ENCODE measurements at regions not wholly inside any gene's neighbourhood (a gene's known extent, or its start where the extent isn't known, plus 50 kb on each side); places are given as distances from the start of the nearest gene placed in this dataset.

DNA sequence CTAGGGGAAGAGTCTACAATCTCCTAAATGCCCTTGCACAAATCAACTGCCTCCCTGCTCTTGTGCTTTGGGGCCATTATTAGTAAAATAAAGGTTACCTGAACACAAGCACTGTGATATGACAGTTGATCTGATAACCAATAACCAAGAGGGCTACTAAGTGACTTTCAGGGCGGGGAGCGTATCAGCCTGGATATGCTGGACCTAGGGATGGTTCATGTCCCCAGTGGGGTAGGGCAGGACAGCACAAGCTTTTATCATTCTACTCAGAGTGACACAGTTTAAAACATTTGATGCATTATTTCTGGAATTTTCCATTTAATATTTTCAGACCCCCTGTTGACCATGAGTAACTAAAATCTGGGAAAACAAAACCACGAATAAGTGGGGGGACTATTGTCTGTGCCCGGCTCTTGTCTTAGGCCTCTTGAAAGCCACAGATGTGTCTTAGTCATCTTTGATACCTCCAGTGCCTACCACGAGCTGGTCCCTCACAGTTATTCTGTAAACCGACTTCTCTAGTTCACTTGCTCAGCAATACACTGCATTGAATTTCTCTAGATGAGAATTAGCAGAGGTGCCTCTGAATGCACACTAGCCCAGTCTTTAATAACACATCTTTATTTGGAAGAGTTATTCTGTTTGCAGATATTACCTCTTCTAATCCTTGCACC is 94.6 kb upstream of the DHX40 start:
- H3K4me3 ChIP-seq (ENCODE audit: low read length) = no peak overlapping the region
- no peak overlapping the region for H2AFZ ChIP-seq (ENCODE audit: low read length)

DNA sequence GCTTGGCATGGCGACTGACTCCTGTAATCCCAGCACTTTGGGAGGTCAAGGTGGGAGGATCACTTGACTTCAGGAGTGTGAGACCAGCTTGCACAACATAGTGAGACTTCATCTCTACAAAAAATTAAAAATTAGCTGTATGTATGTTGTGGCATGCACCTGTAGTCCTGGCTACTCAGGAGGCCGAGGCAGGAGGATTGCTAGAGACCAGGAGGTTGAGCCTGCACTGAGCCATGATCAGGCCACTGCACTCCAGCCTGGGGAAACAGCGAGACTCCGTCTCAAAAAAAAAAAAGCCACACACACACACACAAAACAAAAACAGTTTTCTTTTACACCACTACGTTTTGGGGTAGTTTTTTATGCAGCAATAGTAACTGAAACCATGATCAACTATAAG is 89.0 kb upstream of the DHX40 start:
- Histone ChIP-seq H3K79me2 (ENCODE audit: low read length) (no peaks in the 10 kb centered on the region), H3K9ac (ENCODE audit: low read length) (no peak overlapping the region), H4K20me1 (ENCODE audit: insufficient read depth, low read length) (no peaks in the 10 kb centered on the region), H3K27ac (ENCODE audit: low read length) (no peak overlapping the region), H3K9me3 (replicated peaks; ENCODE audit: insufficient read depth, low read length) (no peaks in the 10 kb centered on the region), H3K36me3 (replicated peaks; ENCODE audit: insufficient read depth, low read length) (no peaks in the 10 kb centered on the region), H3K4me3 (ENCODE audit: low read length) (no peak overlapping the region), H3K4me2 (ENCODE audit: low read depth, low read length) (no peak overlapping the region), H2AFZ (ENCODE audit: low read length) (no peak overlapping the region), H3K27me3 (replicated peaks; ENCODE audit: insufficient read depth, low read length) (no peaks in the 10 kb centered on the region), H3K4me1 (ENCODE audit: low read length) (no peaks in the 10 kb centered on the region), H3F3A (ENCODE audit: insufficient read depth, low read length) (no peaks in the 10 kb centered on the region), H3K9me2 (replicated peaks; ENCODE audit: insufficient read depth, low read length) (no peaks in the 10 kb centered on the region)
- no peak for DNase-seq
- TF ChIP-seq EZH2 (optimal IDR thresholded peaks at IDR 0.05; ENCODE audit: low read depth, low read length) (no peak), EZH2phosphoT487 (IDR thresholded peaks at IDR 0.05; ENCODE audit: low read length) (no peak)
- TF ChIP-seq, protein P1, sequence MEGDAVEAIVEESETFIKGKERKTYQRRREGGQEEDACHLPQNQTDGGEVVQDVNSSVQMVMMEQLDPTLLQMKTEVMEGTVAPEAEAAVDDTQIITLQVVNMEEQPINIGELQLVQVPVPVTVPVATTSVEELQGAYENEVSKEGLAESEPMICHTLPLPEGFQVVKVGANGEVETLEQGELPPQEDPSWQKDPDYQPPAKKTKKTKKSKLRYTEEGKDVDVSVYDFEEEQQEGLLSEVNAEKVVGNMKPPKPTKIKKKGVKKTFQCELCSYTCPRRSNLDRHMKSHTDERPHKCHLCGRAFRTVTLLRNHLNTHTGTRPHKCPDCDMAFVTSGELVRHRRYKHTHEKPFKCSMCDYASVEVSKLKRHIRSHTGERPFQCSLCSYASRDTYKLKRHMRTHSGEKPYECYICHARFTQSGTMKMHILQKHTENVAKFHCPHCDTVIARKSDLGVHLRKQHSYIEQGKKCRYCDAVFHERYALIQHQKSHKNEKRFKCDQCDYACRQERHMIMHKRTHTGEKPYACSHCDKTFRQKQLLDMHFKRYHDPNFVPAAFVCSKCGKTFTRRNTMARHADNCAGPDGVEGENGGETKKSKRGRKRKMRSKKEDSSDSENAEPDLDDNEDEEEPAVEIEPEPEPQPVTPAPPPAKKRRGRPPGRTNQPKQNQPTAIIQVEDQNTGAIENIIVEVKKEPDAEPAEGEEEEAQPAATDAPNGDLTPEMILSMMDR (IDR thresholded peaks at IDR 0.05; ENCODE audit: low read length) = no peak

More for the DNA sequence above, 94.6 kb upstream of the DHX40 start:
- Histone ChIP-seq H3K36me3 (replicated peaks; ENCODE audit: insufficient read depth, low read length) (no peaks in the 10 kb centered on the region), H3K9me3 (replicated peaks; ENCODE audit: insufficient read depth, low read length) (no peaks in the 10 kb centered on the region), H3F3A (ENCODE audit: insufficient read depth, low read length) (no peaks in the 10 kb centered on the region), H3K27me3 (replicated peaks; ENCODE audit: insufficient read depth, low read length) (no peaks in the 10 kb centered on the region), H3K27ac (ENCODE audit: low read length) (no peak overlapping the region), H3K4me2 (ENCODE audit: low read depth, low read length) (no peak overlapping the region), H3K9ac (ENCODE audit: low read length) (no peak overlapping the region), H3K79me2 (ENCODE audit: low read length) (no peaks in the 10 kb centered on the region), H4K20me1 (ENCODE audit: insufficient read depth, low read length) (no peaks in the 10 kb centered on the region), H3K4me1 (ENCODE audit: low read length) (no peaks in the 10 kb centered on the region), H3K9me2 (replicated peaks; ENCODE audit: insufficient read depth, low read length) (no peaks in the 10 kb centered on the region)
- TF ChIP-seq, protein P1 (IDR thresholded peaks at IDR 0.05; ENCODE audit: low read length) = no peak
- no peak for DNase-seq

DNA sequence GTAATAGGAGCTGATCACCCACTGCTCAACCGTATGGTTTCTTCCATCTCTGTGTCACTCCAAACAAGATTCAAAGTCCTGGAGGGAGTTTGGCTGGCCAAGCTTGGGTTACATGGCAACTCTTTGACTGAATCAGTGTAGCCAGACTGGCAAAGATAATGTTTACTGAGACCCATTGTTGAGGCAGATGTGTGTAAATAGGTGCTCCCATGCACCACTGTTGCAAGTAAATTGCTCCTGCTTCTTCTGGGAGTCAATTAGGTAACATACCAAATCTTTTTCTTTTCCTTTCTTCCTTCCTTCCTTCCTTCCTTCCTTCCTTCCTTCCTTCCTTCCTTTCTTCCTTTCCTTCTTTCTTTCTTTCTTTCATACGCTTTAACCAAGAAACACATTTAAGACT is 86.3 kb upstream of the DHX40 start:
- no peak overlapping the region for H3K4me3 ChIP-seq (ENCODE audit: low read length)
- no peaks in the 10 kb centered on the region for H3K9me3 ChIP-seq (replicated peaks; ENCODE audit: insufficient read depth, low read length)
- no peaks in the 10 kb centered on the region for H4K20me1 ChIP-seq (ENCODE audit: insufficient read depth, low read length)
- H3K27ac ChIP-seq (ENCODE audit: low read length) = no peak overlapping the region
- no peak for DNase-seq
- H2AFZ ChIP-seq (ENCODE audit: low read length) = no peak overlapping the region
- H3F3A ChIP-seq (ENCODE audit: insufficient read depth, low read length) = no peaks in the 10 kb centered on the region
- H3K4me2 ChIP-seq (ENCODE audit: low read depth, low read length) = no peak overlapping the region
- TF ChIP-seq, protein P1 (IDR thresholded peaks at IDR 0.05; ENCODE audit: low read length) = no peak
- TF ChIP-seq EZH2 (optimal IDR thresholded peaks at IDR 0.05; ENCODE audit: low read depth, low read length) (no peak), EZH2phosphoT487 (IDR thresholded peaks at IDR 0.05; ENCODE audit: low read length) (no peak)
- H3K4me1 ChIP-seq (ENCODE audit: low read length) = no peaks in the 10 kb centered on the region
- no peaks in the 10 kb centered on the region for H3K79me2 ChIP-seq (ENCODE audit: low read length)
- H3K27me3 ChIP-seq (replicated peaks; ENCODE audit: insufficient read depth, low read length) = no peaks in the 10 kb centered on the region
- H3K9me2 ChIP-seq (replicated peaks; ENCODE audit: insufficient read depth, low read length) = no peaks in the 10 kb centered on the region
- no peak overlapping the region for H3K9ac ChIP-seq (ENCODE audit: low read length)
- no peaks in the 10 kb centered on the region for H3K36me3 ChIP-seq (replicated peaks; ENCODE audit: insufficient read depth, low read length)

Data from MM.1S (cell line).